OCI-LY7 (cell line): ENCODE measurements at regions not wholly inside any gene's neighbourhood (a gene's known extent, or its start where the extent isn't known, plus 50 kb on each side); places are given as distances from the start of the nearest gene placed in this dataset.

Experiments used
- BruUV-seq: library from RNA; stranded (reverse); fragments of 400-500 nt; replicated peaks from 2 replicates; lab custom pipeline; 2021; lab: Mats Ljungman, UMichigan
- CTCF ChIA-PET: fragments of 300-600 bp; sonication (Branson Sonifier 250); formaldehyde crosslinking; loops from one replicate; lab custom pipeline; 2022; ENCODE audit warnings: antibody characterized with exemption; ENCODE audit not compliant: unreplicated experiment; lab: Charles Lee
- POLR2A ChIA-PET: fragments of 300-600 bp; sonication (Branson Sonifier 250); formaldehyde crosslinking; loops from one replicate; lab custom pipeline; 2022; ENCODE audit warnings: antibody characterized with exemption; lab: Charles Lee
- DNase-seq: peaks from one replicate; pipeline ENCODE4 v3.0.0-alpha.2; 2015; ENCODE audit warnings: low spot score
- H2AFZ ChIP-seq: fragments of 200-600 bp; sonication (generic), shearing (Covaris generic); 2 replicates; pipeline ENCODE4 v1.6.1; 2014; ENCODE audit warnings: mild to moderate bottlenecking, antibody characterized with exemption, low read length, moderate library complexity
- H3K27ac ChIP-seq: fragments of 200-600 bp; sonication (generic); 2 replicates; pipeline ENCODE4 v1.5.1; 2014; ENCODE audit warnings: mixed run types, low read depth, mild to moderate bottlenecking, moderate library complexity, low read length, inconsistent platforms; ENCODE audit not compliant: poor library complexity, severe bottlenecking
- H3K36me3 ChIP-seq: fragments of 200-600 bp; sonication (generic); 2 replicates; pipeline ENCODE4 v1.6.1; 2014; ENCODE audit warnings: mild to moderate bottlenecking, antibody characterized with exemption, low read length, moderate library complexity, mixed read lengths; ENCODE audit not compliant: insufficient read depth
- H3K4me1 ChIP-seq: fragments of 200-600 bp; sonication (generic); 2 replicates; pipeline ENCODE4 v1.5.1; 2014; ENCODE audit warnings: mild to moderate bottlenecking, low read length; ENCODE audit not compliant: insufficient read depth, poor library complexity, severe bottlenecking
- H3K4me2 ChIP-seq: fragments of 200-600 bp; sonication (generic); 2 replicates; pipeline ENCODE4 v1.6.1; 2014; ENCODE audit warnings: mild to moderate bottlenecking, low read length
- H3K4me3 ChIP-seq: fragments of 200-600 bp; sonication (generic); 2 replicates; pipeline ENCODE4 v1.5.1; 2014; ENCODE audit warnings: mild to moderate bottlenecking, low read depth, low read length; ENCODE audit not compliant: poor library complexity, severe bottlenecking
- H3K79me2 ChIP-seq: fragments of 200-600 bp; sonication (generic); 2 replicates; pipeline ENCODE4 v1.6.1; 2016; ENCODE audit warnings: low read depth, mild to moderate bottlenecking, low read length, moderate library complexity, mixed read lengths; ENCODE audit not compliant: insufficient read depth
- H3K9me2 ChIP-seq: fragments of 200-600 bp; sonication (generic); 2 replicates; pipeline ENCODE4 v1.6.1; 2016; ENCODE audit warnings: mild to moderate bottlenecking, low read length, mixed read lengths; ENCODE audit not compliant: insufficient read depth
- H3K9me3 ChIP-seq: fragments of 200-600 bp; sonication (generic); 2 replicates; pipeline ENCODE4 v1.6.1; 2014; ENCODE audit warnings: mild to moderate bottlenecking, mixed run types, low read length, mixed read lengths
- H4K20me1 ChIP-seq: fragments of 200-600 bp; sonication (generic); 2 replicates; pipeline ENCODE4 v1.6.1; 2014; ENCODE audit warnings: mild to moderate bottlenecking, antibody characterized with exemption, low read length, moderate library complexity, mixed read lengths; ENCODE audit not compliant: insufficient read depth
- EZH2phosphoT487 ChIP-seq: fragments of 200-600 bp; sonication (generic); IDR thresholded peaks from 2 replicates; pipeline ENCODE4 v1.6.1; 2018; ENCODE audit warnings: low read depth, borderline replicate concordance, mild to moderate bottlenecking, mixed run types, antibody characterized with exemption, low read length, moderate library complexity, mixed read lengths
- intact Hi-C: fragments of 100-400 bp; cut with micrococcal nuclease; formaldehyde crosslinking; loops from one replicate; pipeline ENCODE4 v1.10.0; 2022; ENCODE audit not compliant: unreplicated experiment
- TF ChIP-seq, protein P1 (sequence below): fragments of 200-600 bp; sonication (generic); conservative IDR thresholded peaks from 2 replicates; pipeline ENCODE4 v1.5.1; 2014; ENCODE audit warnings: mild to moderate bottlenecking, antibody characterized with exemption, low read length, moderate library complexity, mixed read lengths

DNA sequence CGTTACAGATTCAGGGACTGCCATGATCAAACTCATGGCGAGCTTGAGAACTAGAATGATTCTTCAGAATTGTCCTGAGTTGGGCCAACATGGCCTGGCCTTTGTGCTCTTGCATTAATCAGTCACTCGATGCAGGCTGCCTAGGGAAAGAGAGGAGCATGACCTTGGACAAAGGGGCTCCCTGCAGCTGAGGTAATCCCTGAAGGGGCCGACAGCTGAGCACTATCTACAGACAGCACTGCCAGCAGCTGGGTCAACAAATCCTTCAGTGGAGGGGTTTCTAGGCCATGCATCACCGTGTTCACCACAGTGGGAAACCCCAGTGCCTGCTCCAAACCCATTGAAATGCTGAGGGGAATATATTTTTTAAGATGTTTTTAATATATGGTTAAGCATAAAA, 159.5 kb upstream of the POU2AF2 start:
- no TSS peak for BruUV-seq
- H3K4me3 ChIP-seq, result no peak overlapping the region
- POLR2A ChIA-PET, result no interaction called here
- CTCF ChIA-PET, result no interaction called here
- intact Hi-C loops, result no loop called here
- TF ChIP-seq EZH2phosphoT487, result no peak
- TF ChIP-seq, protein P1, sequence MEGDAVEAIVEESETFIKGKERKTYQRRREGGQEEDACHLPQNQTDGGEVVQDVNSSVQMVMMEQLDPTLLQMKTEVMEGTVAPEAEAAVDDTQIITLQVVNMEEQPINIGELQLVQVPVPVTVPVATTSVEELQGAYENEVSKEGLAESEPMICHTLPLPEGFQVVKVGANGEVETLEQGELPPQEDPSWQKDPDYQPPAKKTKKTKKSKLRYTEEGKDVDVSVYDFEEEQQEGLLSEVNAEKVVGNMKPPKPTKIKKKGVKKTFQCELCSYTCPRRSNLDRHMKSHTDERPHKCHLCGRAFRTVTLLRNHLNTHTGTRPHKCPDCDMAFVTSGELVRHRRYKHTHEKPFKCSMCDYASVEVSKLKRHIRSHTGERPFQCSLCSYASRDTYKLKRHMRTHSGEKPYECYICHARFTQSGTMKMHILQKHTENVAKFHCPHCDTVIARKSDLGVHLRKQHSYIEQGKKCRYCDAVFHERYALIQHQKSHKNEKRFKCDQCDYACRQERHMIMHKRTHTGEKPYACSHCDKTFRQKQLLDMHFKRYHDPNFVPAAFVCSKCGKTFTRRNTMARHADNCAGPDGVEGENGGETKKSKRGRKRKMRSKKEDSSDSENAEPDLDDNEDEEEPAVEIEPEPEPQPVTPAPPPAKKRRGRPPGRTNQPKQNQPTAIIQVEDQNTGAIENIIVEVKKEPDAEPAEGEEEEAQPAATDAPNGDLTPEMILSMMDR, result no peak
- H3K36me3 ChIP-seq, result no peaks in the 10 kb centered on the region
- no peaks in the 10 kb centered on the region for H3K9me2 ChIP-seq
- no peak overlapping the region for H2AFZ ChIP-seq
- no peak overlapping the region for H3K27ac ChIP-seq
- no peak for DNase-seq
- no peak overlapping the region for H3K4me2 ChIP-seq
- peaks cover 7% of the 10 kb centered on the region for H3K4me1 ChIP-seq
- H3K9me3 ChIP-seq, result no peaks in the 10 kb centered on the region
- no peaks in the 10 kb centered on the region for H3K79me2 ChIP-seq
- H4K20me1 ChIP-seq, result no peaks in the 10 kb centered on the region

DNA sequence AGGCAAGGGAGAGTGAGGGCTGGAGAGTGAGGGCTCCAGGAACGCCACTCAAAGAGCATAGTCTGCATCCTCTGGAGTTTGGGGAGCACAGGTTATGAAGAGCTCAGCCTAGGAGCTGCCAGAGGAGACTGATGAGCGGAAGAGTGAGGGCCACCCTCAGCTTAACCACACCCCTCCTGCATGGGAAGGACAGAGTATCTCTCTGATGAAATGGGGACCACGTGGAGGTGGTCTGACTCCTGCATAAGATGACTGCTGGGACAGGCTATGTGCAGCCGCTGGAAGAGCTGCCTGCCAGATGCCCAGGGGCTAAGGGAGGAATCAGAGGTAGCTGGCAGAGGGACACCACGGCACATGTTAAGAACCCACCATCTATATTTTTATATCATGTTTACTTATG, 162.9 kb upstream of the POU2AF2 start:
- ChIA-PET POLR2A (no interaction called here), CTCF (no interaction called here)
- Histone ChIP-seq H3K9me3 (no peaks in the 10 kb centered on the region), H4K20me1 (no peaks in the 10 kb centered on the region), H3K36me3 (no peaks in the 10 kb centered on the region), H3K79me2 (no peaks in the 10 kb centered on the region), H2AFZ (peak overlapping the region; percentile 17; the same call in 1 of the 2 replicates), H3K9me2 (no peaks in the 10 kb centered on the region), H3K4me2 (no peak overlapping the region), H3K27ac (no peak overlapping the region), H3K4me1 (no peaks in the 10 kb centered on the region), H3K4me3 (no peak overlapping the region)
- DNase-seq, result no peak
- no TSS peak for BruUV-seq
- TF ChIP-seq, protein P1, result no peak
- no peak for TF ChIP-seq EZH2phosphoT487
- intact Hi-C loops, result no loop called here

DNA sequence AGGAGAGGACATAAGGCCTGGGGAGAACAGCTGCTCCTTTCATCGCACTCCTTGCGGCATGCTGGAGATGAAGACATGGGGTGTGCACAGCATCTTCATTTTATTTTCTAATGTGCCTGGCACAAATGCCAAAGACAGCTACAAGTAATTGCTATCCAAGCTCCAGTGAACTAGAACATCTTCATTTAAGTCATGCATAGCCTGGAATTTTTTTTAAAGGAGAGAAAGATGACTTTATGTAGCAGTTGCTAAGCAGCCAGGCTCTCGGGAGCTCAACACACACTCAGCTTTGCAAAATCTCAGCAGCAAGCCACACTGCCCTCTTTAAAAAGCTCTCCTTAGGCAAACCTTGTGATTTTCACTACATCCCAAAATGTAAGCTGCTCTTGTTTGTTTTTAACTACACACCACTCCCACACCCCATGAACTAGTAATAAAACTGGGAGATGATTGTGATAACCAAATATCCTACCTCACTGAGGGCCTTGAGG, 164.5 kb upstream of the POU2AF2 start:
- no peaks in the 10 kb centered on the region for H4K20me1 ChIP-seq
- no peaks in the 10 kb centered on the region for H3K79me2 ChIP-seq
- H2AFZ ChIP-seq, result peak overlapping the region; percentile 25; the same call in 1 of the 2 replicates
- no TSS peak for BruUV-seq
- intact Hi-C loops, result no loop called here
- H3K9me2 ChIP-seq, result no peaks in the 10 kb centered on the region
- no peaks in the 10 kb centered on the region for H3K9me3 ChIP-seq
- no peak overlapping the region for H3K4me3 ChIP-seq
- ChIA-PET POLR2A (interaction anchor here (1.0 to 1.3 kb wide), 3 partner anchors 57 to 105 kb away, joined by 3 read pairs; no protein-coding TSS in a partner anchor), CTCF (no interaction called here)
- H3K27ac ChIP-seq, result no peak overlapping the region
- no peak overlapping the region for H3K4me2 ChIP-seq
- no peak for DNase-seq
- TF ChIP-seq, protein P1, result no peak
- TF ChIP-seq EZH2phosphoT487, result no peak
- no peaks in the 10 kb centered on the region for H3K36me3 ChIP-seq
- no peaks in the 10 kb centered on the region for H3K4me1 ChIP-seq
